ENCODE measurements at regions not wholly inside any gene's neighbourhood (a gene's known extent, or its start where the extent isn't known, plus 50 kb on each side); places are given as distances from the start of the nearest gene placed in this dataset.

GRCh38 chr11:112570333-112570732 lies 309.7 kb upstream of the PLET1 start:
- no peak for TF ChIP-seq CTCF (IDR thresholded peaks at IDR 0.05; ENCODE audit: low read depth, low read length)
- no peak for TF ChIP-seq EZH2phosphoT487 (IDR thresholded peaks at IDR 0.05; ENCODE audit: low read depth)

All from OCI-LY3 (cell line).